IMR-90 (cell line): ENCODE measurements at regions not wholly inside any gene's neighbourhood (a gene's known extent, or its start where the extent isn't known, plus 50 kb on each side); places are given as distances from the start of the nearest gene placed in this dataset.
"Not testable (repeated sequence)": the region's sequence is repeated elsewhere in the genome, so short reads cannot be mapped to it uniquely, and the experiment has no call there.

Experiments
- ATAC-seq: fragments of 200-7000 bp; cut with Tn5 transposase; 2 replicates; pipeline ENCODE4 v1.9.1; 2020; ENCODE audit warnings: low read depth, mild to moderate bottlenecking, moderate library complexity
- BruUV-seq: library from RNA; stranded (reverse); fragments of 400-500 nt; replicated peaks from 2 replicates; lab custom pipeline; 2021; lab: Mats Ljungman, UMichigan
- CTCF ChIA-PET: fragments of 300-600 bp; formaldehyde crosslinking; extraction: SDS; loops from one replicate; lab custom pipeline; 2021; ENCODE audit warnings: antibody characterized with exemption; lab: Yijun Ruan, JAX
- POLR2A ChIA-PET: fragments of 300-600 bp; sonication (Branson Sonifier 250); formaldehyde crosslinking; loops from one replicate; lab custom pipeline; 2022; ENCODE audit warnings: antibody characterized with exemption; ENCODE audit not compliant: unreplicated experiment; lab: Charles Lee
- DNase-seq: peaks from one replicate; pipeline ENCODE4 v3.0.0; 2013
- H2AFZ ChIP-seq: replicated peaks from 2 replicates; pipeline ENCODE3; 2013; ENCODE audit warnings: low read length, mild to moderate bottlenecking; ENCODE audit not compliant: poor library complexity
- H2AK5ac ChIP-seq: 2 replicates; pipeline ENCODE4 v1.6.1; 2013; ENCODE audit warnings: low read depth, low read length, inconsistent platforms
- H2AK9ac ChIP-seq: replicated peaks from 2 replicates; pipeline ENCODE3; 2013; ENCODE audit warnings: mild to moderate bottlenecking, low read depth, low read length, moderate library complexity; ENCODE audit not compliant: poor library complexity
- H2BK120ac ChIP-seq: 2 replicates; pipeline ENCODE4 v1.6.1; 2013; ENCODE audit warnings: low read depth, low read length, inconsistent platforms
- H2BK15ac ChIP-seq: 3 replicates; pipeline ENCODE4 v1.6.1; 2013; ENCODE audit warnings: low read depth, low read length, inconsistent platforms
- H2BK20ac ChIP-seq: 2 replicates; pipeline ENCODE4 v1.6.1; 2013; ENCODE audit warnings: low read depth, mild to moderate bottlenecking, inconsistent platforms, low read length, moderate library complexity
- H2BK5ac ChIP-seq: 2 replicates; pipeline ENCODE4 v1.6.1; 2013; ENCODE audit warnings: mild to moderate bottlenecking, low read depth, low read length, inconsistent platforms; ENCODE audit not compliant: poor library complexity, severe bottlenecking
- H3K14ac ChIP-seq: replicated peaks from 2 replicates; pipeline ENCODE4 v1.6.1; 2013; ENCODE audit warnings: low read depth, low read length, inconsistent platforms
- H3K18ac ChIP-seq: 2 replicates; pipeline ENCODE4 v1.6.1; 2013; ENCODE audit warnings: low read depth, low read length, control low read depth
- H3K23ac ChIP-seq: 2 replicates; pipeline ENCODE4 v1.6.1; 2013; ENCODE audit warnings: low read depth, low read length, inconsistent platforms
- H3K27ac ChIP-seq: 2 replicates; pipeline ENCODE4 v1.5.1; 2013; ENCODE audit warnings: mild to moderate bottlenecking, control low read depth, low read length; ENCODE audit not compliant: insufficient read depth
- H3K27me3 ChIP-seq: 2 replicates; pipeline ENCODE4 v1.6.1; 2013; ENCODE audit warnings: low read length; ENCODE audit not compliant: control insufficient read depth, insufficient read depth
- H3K36me3 ChIP-seq: 2 replicates; pipeline ENCODE4 v1.6.1; 2013; ENCODE audit warnings: low read length, mixed read lengths; ENCODE audit not compliant: control insufficient read depth, insufficient read depth
- H3K4ac ChIP-seq: 2 replicates; pipeline ENCODE4 v1.6.1; 2013; ENCODE audit warnings: low read depth, low read length, inconsistent platforms
- H3K4me1 ChIP-seq: 2 replicates; pipeline ENCODE4 v1.6.1; 2013; ENCODE audit warnings: low read length, mixed read lengths; ENCODE audit not compliant: control insufficient read depth, insufficient read depth
- H3K4me2 ChIP-seq: 2 replicates; pipeline ENCODE4 v1.6.1; 2013; ENCODE audit warnings: low read depth, mild to moderate bottlenecking, control low read depth, low read length, moderate library complexity
- H3K4me3 ChIP-seq: 2 replicates; pipeline ENCODE4 v1.5.1; 2013; ENCODE audit warnings: low read depth, mild to moderate bottlenecking, control low read depth, low read length, moderate library complexity; ENCODE audit not compliant: insufficient read depth
- H3K56ac ChIP-seq: 2 replicates; pipeline ENCODE4 v1.6.1; 2013; ENCODE audit warnings: low read length, inconsistent platforms; ENCODE audit not compliant: insufficient read depth; ENCODE audit errors: extremely low read depth
- H3K79me1 ChIP-seq, 2 experiments: 2 replicates each; pipeline ENCODE4 v1.6.1; 2013; ENCODE audit warnings: low read length in 2 of 2, inconsistent platforms in 1 of 2, low read depth in 1 of 2
- H3K9ac ChIP-seq: 2 replicates; pipeline ENCODE4 v1.6.1; 2013; ENCODE audit warnings: low read depth, low read length, control low read depth
- H3K9me1 ChIP-seq: 2 replicates; pipeline ENCODE4 v1.6.1; 2013; ENCODE audit warnings: low read length, inconsistent platforms; ENCODE audit not compliant: insufficient read depth
- H3K9me3 ChIP-seq: 2 replicates; pipeline ENCODE4 v1.6.1; 2013; ENCODE audit warnings: low read length; ENCODE audit not compliant: control insufficient read depth, insufficient read depth
- H4K20me1 ChIP-seq: 2 replicates; pipeline ENCODE4 v1.6.1; 2013; ENCODE audit warnings: low read length, inconsistent platforms; ENCODE audit not compliant: insufficient read depth
- H4K5ac ChIP-seq: 2 replicates; pipeline ENCODE4 v1.6.1; 2013; ENCODE audit warnings: mild to moderate bottlenecking, low read depth, low read length, control low read depth
- H4K8ac ChIP-seq, 2 experiments: 2 replicates each; pipeline ENCODE4 v1.6.1; 2013; ENCODE audit warnings: low read depth in 2 of 2, low read length in 2 of 2, control low read depth in 1 of 2, inconsistent platforms in 1 of 2
- H4K91ac ChIP-seq: 2 replicates; pipeline ENCODE4 v1.6.1; 2013; ENCODE audit warnings: low read depth, low read length, inconsistent platforms; ENCODE audit not compliant: insufficient read depth
- CHD1 ChIP-seq: IDR thresholded peaks from 2 replicates; pipeline ENCODE4 v1.6.1; 2012; ENCODE audit warnings: low read depth, low read length, improper control_type of control experiment
- WGBS, 2 experiments: methylation state at CpG; one replicate each; pipeline versions ENCODE4 v1.1.5 to v1.1.7; 2013; ENCODE audit warnings: missing lambda C conversion rate in 2 of 2; ENCODE audit not compliant: insufficient read length in 1 of 2; ENCODE audit errors: extremely low coverage in 2 of 2; 5-methylcytosine and 5-hydroxymethylcytosine counted together
- dilution Hi-C: fragments of 300-500 bp; cut with HindIII; formaldehyde crosslinking; loops from one replicate; pipeline ENCODE4 v1.14.3; 2018; ENCODE audit warnings: low sequenced_read_pairs; ENCODE audit not compliant: unreplicated experiment
- in situ Hi-C: fragments of 300-500 bp; cut with MboI; formaldehyde crosslinking; loops from 3 replicates; pipeline ENCODE4 v1.14.3; 2019; ENCODE audit warnings: low sequenced_read_pairs, inconsistent platforms, mixed read lengths
- intact Hi-C: fragments of 100-400 bp; cut with micrococcal nuclease; formaldehyde crosslinking; loops from 2 replicates; pipeline ENCODE4 v1.10.0; 2022

DNA sequence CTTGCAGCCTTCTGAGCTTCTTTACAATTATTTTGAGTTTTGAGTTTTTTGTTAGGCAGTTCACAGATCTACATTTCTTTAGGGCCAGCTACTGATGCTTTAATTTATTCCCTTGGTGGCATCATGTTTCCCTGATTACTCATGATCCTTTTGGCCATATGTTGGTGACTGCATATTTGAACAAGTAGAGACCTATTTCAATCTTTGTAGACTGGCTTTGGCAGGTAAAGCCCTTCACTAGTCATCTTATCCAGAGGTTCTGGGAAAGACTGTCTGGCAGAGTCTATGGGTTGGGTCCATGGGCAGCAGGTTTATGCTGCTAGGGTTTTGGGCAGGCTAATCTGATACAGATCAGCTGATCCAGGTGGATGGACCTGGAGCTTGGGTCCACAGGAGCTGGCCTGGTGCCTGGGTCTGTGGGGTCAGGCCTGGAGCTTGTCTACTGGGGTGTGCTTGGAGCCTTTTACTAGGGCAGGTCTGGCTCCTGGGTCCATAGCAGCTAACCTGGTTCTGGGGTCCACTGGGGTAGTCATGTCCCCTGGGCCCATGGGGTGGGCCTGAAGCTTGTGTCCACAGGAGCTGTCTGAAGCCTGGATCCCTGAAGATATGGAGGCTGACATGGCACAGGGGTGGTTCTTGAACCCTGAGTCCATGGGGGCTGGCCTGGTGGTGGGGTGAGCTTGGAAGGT, 72.7 kb downstream of the GPR85 start:
- POLR2A ChIA-PET: no interaction called here
- Histone ChIP-seq H3K56ac (no peak overlapping the region), H4K20me1 (no peaks in the 10 kb centered on the region), H2BK5ac (no peak overlapping the region), H4K8ac (no peak overlapping the region), H3K4me1 (peaks cover 2% of the 10 kb centered on the region; the same call in 1 of the 2 replicates), H4K91ac (no peak overlapping the region), H3K36me3 (no peaks in the 10 kb centered on the region), H3K4ac (no peak overlapping the region), H2BK15ac (no peak overlapping the region), H3K9me3 (peaks cover 3% of the 10 kb centered on the region; the same call in 1 of the 2 replicates), H3K27ac (no peak overlapping the region), H2AK5ac (no peak overlapping the region), H3K4me3 (no peak overlapping the region), H4K5ac (no peak overlapping the region), H3K23ac (no peak overlapping the region), H3K27me3 (no peaks in the 10 kb centered on the region), H2BK20ac (no peak overlapping the region), H3K18ac (no peak overlapping the region), H3K4me2 (no peak overlapping the region), H3K9ac (no peak overlapping the region), H2AFZ (no peak overlapping the region), H3K79me1 (no peaks in the 10 kb centered on the region), H3K9me1 (no peaks in the 10 kb centered on the region), H2BK120ac (no peak overlapping the region), H3K14ac (no peak overlapping the region), H2AK9ac (no peak overlapping the region)
- dilution Hi-C loops: no loop called here
- in situ Hi-C loops: loop anchor here (10.0 to 25.0 kb wide), 2 partner anchors 273 to 681 kb away; no protein-coding TSS in a partner anchor
- CTCF ChIA-PET: interaction anchor here (0.7 to 1.2 kb wide), 2 partner anchors 33 to 134 kb away, joined by 3 read pairs; no protein-coding TSS in a partner anchor
- ATAC-seq (no peak), DNase-seq (no peak)
- TF ChIP-seq CHD1: no peak
- intact Hi-C loops: loop anchor here (2.0 kb wide), 2 partner anchors 463 to 685 kb away; no protein-coding TSS in a partner anchor
- BruUV-seq: no TSS peak

DNA sequence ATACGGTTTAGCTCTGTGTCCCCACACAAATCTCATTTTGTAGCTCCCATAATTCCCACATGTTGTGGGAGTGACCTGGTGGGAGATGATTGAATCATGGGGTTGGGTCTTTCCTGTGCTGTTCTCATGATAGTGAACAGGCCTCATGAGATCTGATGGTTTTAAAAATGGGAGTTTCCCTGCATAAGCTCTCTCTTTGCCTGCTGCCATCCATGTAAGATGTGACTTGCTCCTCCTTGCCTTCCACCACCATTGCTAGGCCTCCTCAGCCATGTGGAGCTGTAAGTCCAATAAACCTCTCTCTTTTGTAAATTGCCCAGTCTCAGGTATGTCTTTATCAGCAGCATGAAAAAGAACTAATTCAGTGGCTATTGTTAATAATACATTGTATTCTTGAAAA, 73.8 kb downstream of the GPR85 start:
- POLR2A ChIA-PET, H2BK20ac ChIP-seq, H2BK5ac ChIP-seq, H3K27ac ChIP-seq, DNase-seq, H4K8ac ChIP-seq, H3K9me3 ChIP-seq, H2BK15ac ChIP-seq, H2AK9ac ChIP-seq, BruUV-seq, H3K4ac ChIP-seq, H2AFZ ChIP-seq, H3K36me3 ChIP-seq, H3K23ac ChIP-seq, H3K18ac ChIP-seq, H4K5ac ChIP-seq, H4K91ac ChIP-seq, H4K20me1 ChIP-seq, H2BK120ac ChIP-seq, H3K9ac ChIP-seq, H3K14ac ChIP-seq, intact Hi-C loops, H3K9me1 ChIP-seq, H3K4me1 ChIP-seq, H3K79me1 ChIP-seq, H3K27me3 ChIP-seq, H3K56ac ChIP-seq, dilution Hi-C loops, ATAC-seq, H3K4me3 ChIP-seq, H3K4me2 ChIP-seq, H2AK5ac ChIP-seq: not testable (repeated sequence)
- CTCF ChIA-PET: interaction anchor here (1.2 kb wide), 1 partner anchor 34 kb away, joined by 3 read pairs; no protein-coding TSS in a partner anchor
- in situ Hi-C loops: loop anchor here (10.0 to 25.0 kb wide), 2 partner anchors 274 to 682 kb away; no protein-coding TSS in a partner anchor
- WGBS, 2 experiments: no CpG with 5 or more reads among the region's 1 CpG
